PFSK-1 (cell line): ENCODE measurements at regions not wholly inside any gene's neighbourhood (a gene's known extent, or its start where the extent isn't known, plus 50 kb on each side); places are given as distances from the start of the nearest gene placed in this dataset.

Source experiments
- FOXP2 ChIP-seq: optimal IDR thresholded peaks from 2 replicates; pipeline ENCODE3; 2011; ENCODE audit warnings: borderline replicate concordance, control low read depth, inconsistent platforms; ENCODE audit not compliant: insufficient read depth; ENCODE audit errors: extremely low read length, extremely low read depth
- POLR2AphosphoS5 ChIP-seq: IDR thresholded peaks from 2 replicates; pipeline ENCODE4 v1.6.1; 2012; ENCODE audit warnings: low read depth, mild to moderate bottlenecking, control low read depth, low read length, moderate library complexity
- REST ChIP-seq, 2 experiments: IDR thresholded peaks; 2 replicates each; pipeline versions ENCODE4 v1.6.1 to v1.8.0; 2011 to 2012; ENCODE audit warnings: low read depth in 2 of 2, low read length in 2 of 2, control low read depth in 1 of 2, inconsistent platforms in 1 of 2, mild to moderate bottlenecking in 1 of 2, moderate library complexity in 1 of 2; ENCODE audit not compliant: insufficient read depth in 1 of 2
- SIN3A ChIP-seq: IDR thresholded peaks from 2 replicates; pipeline ENCODE4 v1.6.1; 2012; ENCODE audit warnings: mild to moderate bottlenecking, low read length, moderate library complexity, borderline replicate concordance; ENCODE audit not compliant: insufficient read depth
- TAF1 ChIP-seq: IDR thresholded peaks from 2 replicates; pipeline ENCODE4 v1.6.1; 2012; ENCODE audit warnings: low read length, control low read depth, borderline replicate concordance; ENCODE audit not compliant: insufficient read depth

- TF ChIP-seq POLR2AphosphoS5 = no peak
Observed at GRCh38 chr6:55633471-55633870, 54.5 kb upstream of the HMGCLL1 start.

- no peak for TF ChIP-seq TAF1
- TF ChIP-seq FOXP2 = no peak
- no peak for TF ChIP-seq POLR2AphosphoS5
- TF ChIP-seq SIN3A = no peak
- no peak for TF ChIP-seq REST (IDR thresholded peaks at IDR 0.05; ENCODE audit: insufficient read depth in 1 of 2, low read depth in 2 of 2, low read length in 2 of 2)
Observed at GRCh38 chr6:55632953-55633352, 54.0 kb upstream of the HMGCLL1 start.
